ENCODE measurements at regions not wholly inside any gene's neighbourhood (a gene's known extent, or its start where the extent isn't known, plus 50 kb on each side); places are given as distances from the start of the nearest gene placed in this dataset.

DNA sequence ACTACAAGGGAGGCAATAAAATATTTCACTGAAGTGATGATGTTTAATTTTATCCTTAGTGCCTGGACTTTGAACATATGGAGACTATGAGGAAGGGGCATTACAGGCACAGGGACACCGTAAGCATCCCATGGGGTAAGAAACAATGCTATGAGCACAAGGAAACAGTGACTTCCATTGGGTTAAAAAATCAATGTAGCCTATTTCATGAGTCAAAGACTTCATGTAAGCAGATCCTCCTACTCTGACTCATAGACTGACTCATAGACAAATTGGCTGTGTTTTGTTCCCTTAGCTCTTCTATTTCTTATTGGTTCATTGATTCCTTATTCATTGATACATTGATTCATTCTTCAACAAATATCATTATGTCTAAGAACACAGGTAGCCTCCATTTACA, 351.0 kb downstream of the PRELID2 start:
- Mint-ChIP-seq H3K4me1 (ENCODE audit: low read depth) (no peaks in the 10 kb centered on the region), H3K36me3 (ENCODE audit: low read depth) (no peaks in the 10 kb centered on the region), H3K27ac (no peak overlapping the region), H3K27me3 (ENCODE audit: low read depth) (no peaks in the 10 kb centered on the region), H3K9me3 (peaks cover 3% of the 10 kb centered on the region), H3K4me3 (no peak overlapping the region)
- CTCF ChIA-PET: no interaction called here
- intact Hi-C loops (cut with micrococcal nuclease): no loop called here
- DNase-seq: no peak

- H3K4me3 Mint-ChIP-seq: no peak overlapping the region
- no peak for DNase-seq
- H3K36me3 Mint-ChIP-seq (ENCODE audit: low read depth): no peaks in the 10 kb centered on the region
- H3K27me3 Mint-ChIP-seq (ENCODE audit: low read depth): no peaks in the 10 kb centered on the region
- intact Hi-C loops (cut with micrococcal nuclease): no loop called here
- no peak overlapping the region for H3K27ac Mint-ChIP-seq
- peaks cover 5% of the 10 kb centered on the region for H3K9me3 Mint-ChIP-seq
- no peaks in the 10 kb centered on the region for H3K4me1 Mint-ChIP-seq (ENCODE audit: low read depth)
- CTCF ChIA-PET: no interaction called here
Measured at GRCh38 chr5:145483212-145483611, 351.9 kb downstream of the PRELID2 start.

DNA sequence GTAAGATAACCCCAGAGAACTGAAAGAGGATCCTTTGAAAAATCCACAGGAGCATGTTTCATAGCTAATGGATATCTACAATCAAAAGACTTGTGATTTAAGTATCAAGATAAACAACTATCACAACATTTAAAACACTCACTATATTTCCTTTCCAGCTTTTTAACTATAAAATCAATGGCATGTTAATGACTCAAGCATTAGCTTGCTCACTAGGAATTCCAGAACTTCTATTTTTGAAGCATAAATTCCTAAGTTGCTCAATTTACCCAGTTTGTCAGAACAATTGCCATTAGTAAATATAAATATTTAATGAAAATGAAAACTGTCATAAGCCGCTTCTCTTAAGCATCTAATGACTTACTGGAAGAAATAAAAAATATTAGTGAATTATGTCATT, 355.3 kb downstream of the PRELID2 start:
- no peaks in the 10 kb centered on the region for H3K4me1 Mint-ChIP-seq (ENCODE audit: low read depth)
- no peaks in the 10 kb centered on the region for H3K27me3 Mint-ChIP-seq (ENCODE audit: low read depth)
- CTCF ChIA-PET: no interaction called here
- peaks cover 2% of the 10 kb centered on the region for H3K9me3 Mint-ChIP-seq
- no peak for DNase-seq
- no peak overlapping the region for H3K27ac Mint-ChIP-seq
- H3K4me3 Mint-ChIP-seq: no peak overlapping the region
- intact Hi-C loops (cut with micrococcal nuclease): no loop called here
- H3K36me3 Mint-ChIP-seq (ENCODE audit: low read depth): no peaks in the 10 kb centered on the region

GRCh38 chr5:145479271-145479670, 355.9 kb downstream of the PRELID2 start:
- peaks cover 2% of the 10 kb centered on the region for H3K9me3 Mint-ChIP-seq
- no peak for DNase-seq
- no peaks in the 10 kb centered on the region for H3K36me3 Mint-ChIP-seq (ENCODE audit: low read depth)
- CTCF ChIA-PET: no interaction called here
- no peaks in the 10 kb centered on the region for H3K27me3 Mint-ChIP-seq (ENCODE audit: low read depth)
- intact Hi-C loops (cut with micrococcal nuclease): no loop called here
- no peak overlapping the region for H3K4me3 Mint-ChIP-seq
- H3K27ac Mint-ChIP-seq: no peak overlapping the region
- no peaks in the 10 kb centered on the region for H3K4me1 Mint-ChIP-seq (ENCODE audit: low read depth)

DNA sequence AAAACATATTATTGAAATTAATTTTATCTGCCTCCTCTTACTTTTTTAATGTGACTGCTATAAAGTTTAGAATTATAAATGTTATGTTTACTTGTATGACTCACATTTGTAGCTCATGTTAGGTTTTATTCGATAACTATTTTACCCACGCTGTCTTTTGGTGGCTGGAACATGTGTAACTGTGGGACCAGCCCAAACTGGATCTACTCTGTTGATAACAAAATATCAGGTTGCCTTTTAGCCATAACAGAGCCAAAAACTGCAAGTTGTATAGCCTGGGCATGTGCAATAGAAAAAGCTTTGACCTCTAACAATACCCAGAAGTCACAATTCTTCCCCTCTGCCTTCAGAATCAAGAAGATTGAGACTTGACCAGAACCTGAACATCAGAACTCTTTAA, 356.5 kb downstream of the PRELID2 start:
- Mint-ChIP-seq H3K9me3 (peaks cover 2% of the 10 kb centered on the region), H3K4me1 (ENCODE audit: low read depth) (no peaks in the 10 kb centered on the region), H3K27ac (no peak overlapping the region), H3K36me3 (ENCODE audit: low read depth) (no peaks in the 10 kb centered on the region), H3K27me3 (ENCODE audit: low read depth) (no peaks in the 10 kb centered on the region), H3K4me3 (no peak overlapping the region)
- intact Hi-C loops (cut with micrococcal nuclease): no loop called here
- CTCF ChIA-PET: no interaction called here
- DNase-seq: no peak

- no peaks in the 10 kb centered on the region for H3K9me3 Mint-ChIP-seq
- DNase-seq: no peak
- no peaks in the 10 kb centered on the region for H3K27me3 Mint-ChIP-seq (ENCODE audit: low read depth)
- no peak overlapping the region for H3K27ac Mint-ChIP-seq
- CTCF ChIA-PET: no interaction called here
- no peaks in the 10 kb centered on the region for H3K36me3 Mint-ChIP-seq (ENCODE audit: low read depth)
- H3K4me3 Mint-ChIP-seq: no peak overlapping the region
- intact Hi-C loops (cut with micrococcal nuclease): no loop called here
- no peaks in the 10 kb centered on the region for H3K4me1 Mint-ChIP-seq (ENCODE audit: low read depth)
Measured at GRCh38 chr5:145473042-145473642, 362.0 kb downstream of the PRELID2 start.

DNA sequence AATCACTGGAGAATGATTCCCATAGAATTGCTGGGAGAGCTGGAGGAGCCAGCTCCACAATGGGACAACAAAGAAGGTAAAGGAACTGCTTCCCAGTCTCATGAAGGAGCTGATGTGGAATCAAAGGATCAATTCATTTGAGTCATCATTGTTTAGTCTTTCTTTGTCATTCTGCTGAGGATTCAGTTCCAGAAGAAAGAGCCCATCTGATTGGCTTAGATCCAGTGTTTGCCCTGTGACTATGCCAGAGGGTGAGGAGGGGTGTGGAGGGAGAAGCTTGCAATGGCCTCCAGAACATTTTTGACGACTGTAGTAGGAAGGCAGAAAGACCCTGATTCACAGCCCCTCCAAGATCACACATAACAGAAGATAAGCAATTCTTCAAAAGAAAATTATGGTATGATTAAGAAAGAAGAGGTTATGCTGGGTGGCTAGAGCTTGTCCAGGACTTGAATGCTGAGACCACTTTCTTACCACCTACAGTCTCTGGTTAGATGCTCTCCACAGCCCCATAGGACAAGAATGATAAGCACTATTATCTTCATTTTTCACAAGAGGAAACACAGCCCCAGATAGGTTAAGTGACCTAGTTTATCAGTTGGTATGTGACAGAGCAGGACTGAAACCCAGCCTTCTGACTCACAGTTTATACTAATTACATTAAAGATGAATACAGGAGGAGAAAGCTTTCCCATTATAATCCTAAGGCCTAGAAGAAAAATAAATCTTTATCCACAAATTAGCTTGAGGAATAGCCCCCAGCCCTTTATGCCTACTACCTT, 363.1 kb downstream of the PRELID2 start:
- H3K9me3 Mint-ChIP-seq: no peaks in the 10 kb centered on the region
- CTCF ChIA-PET: interaction anchor here (0.5 kb wide), 1 partner anchor 275 kb away, joined by 4 read pairs; no protein-coding TSS in a partner anchor

DNA sequence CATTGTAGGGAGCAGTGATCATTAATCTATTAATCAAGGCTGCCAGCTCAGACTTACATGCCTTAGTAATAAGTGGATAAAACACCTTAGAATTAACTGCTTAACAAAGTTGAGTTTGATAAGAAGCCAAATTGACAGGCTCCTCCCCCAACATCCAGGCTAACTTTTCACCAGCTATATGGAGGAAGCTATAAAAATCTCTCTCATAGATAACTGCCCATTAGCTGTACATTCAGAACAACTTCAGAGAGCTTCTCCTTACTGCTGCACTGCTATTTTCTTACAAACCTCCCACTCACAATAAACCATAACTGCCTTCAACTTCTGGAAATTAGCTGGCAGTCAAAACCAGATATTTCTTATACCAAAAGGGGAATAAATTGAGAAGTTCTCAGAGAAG, 364.1 kb downstream of the PRELID2 start:
- no peak overlapping the region for H3K4me3 Mint-ChIP-seq
- H3K27me3 Mint-ChIP-seq (ENCODE audit: low read depth): no peaks in the 10 kb centered on the region
- no peaks in the 10 kb centered on the region for H3K36me3 Mint-ChIP-seq (ENCODE audit: low read depth)
- H3K4me1 Mint-ChIP-seq (ENCODE audit: low read depth): no peaks in the 10 kb centered on the region
- no peaks in the 10 kb centered on the region for H3K9me3 Mint-ChIP-seq
- H3K27ac Mint-ChIP-seq: no peak overlapping the region
- DNase-seq: no peak
- intact Hi-C loops (cut with micrococcal nuclease): no loop called here
- CTCF ChIA-PET: no interaction called here

More for the DNA sequence above, 363.1 kb downstream of the PRELID2 start:
- intact Hi-C loops (cut with micrococcal nuclease): no loop called here
- Mint-ChIP-seq H3K36me3 (ENCODE audit: low read depth) (no peaks in the 10 kb centered on the region), H3K27ac (no peak overlapping the region), H3K4me3 (no peak overlapping the region), H3K4me1 (ENCODE audit: low read depth) (no peaks in the 10 kb centered on the region), H3K27me3 (ENCODE audit: low read depth) (no peaks in the 10 kb centered on the region)
- no peak for DNase-seq

- no peaks in the 10 kb centered on the region for H3K4me1 Mint-ChIP-seq (ENCODE audit: low read depth)
- no peaks in the 10 kb centered on the region for H3K9me3 Mint-ChIP-seq
- CTCF ChIA-PET: no interaction called here
- no peak for DNase-seq
- intact Hi-C loops (cut with micrococcal nuclease): no loop called here
- no peaks in the 10 kb centered on the region for H3K27me3 Mint-ChIP-seq (ENCODE audit: low read depth)
- no peaks in the 10 kb centered on the region for H3K36me3 Mint-ChIP-seq (ENCODE audit: low read depth)
- H3K4me3 Mint-ChIP-seq: no peak overlapping the region
- no peak overlapping the region for H3K27ac Mint-ChIP-seq
Measured at GRCh38 chr5:145470396-145470979, 364.7 kb downstream of the PRELID2 start.

GRCh38 chr5:145467446-145467845, 367.7 kb downstream of the PRELID2 start:
- Mint-ChIP-seq H3K4me3 (no peak overlapping the region), H3K4me1 (ENCODE audit: low read depth) (no peaks in the 10 kb centered on the region), H3K27me3 (ENCODE audit: low read depth) (no peaks in the 10 kb centered on the region), H3K9me3 (peaks cover 2% of the 10 kb centered on the region), H3K27ac (no peak overlapping the region), H3K36me3 (ENCODE audit: low read depth) (no peaks in the 10 kb centered on the region)
- DNase-seq: no peak
- CTCF ChIA-PET: no interaction called here
- intact Hi-C loops (cut with micrococcal nuclease): no loop called here

GRCh38 chr5:145466533-145466932, 368.6 kb downstream of the PRELID2 start:
- no peaks in the 10 kb centered on the region for H3K36me3 Mint-ChIP-seq (ENCODE audit: low read depth)
- CTCF ChIA-PET: no interaction called here
- no peaks in the 10 kb centered on the region for H3K27me3 Mint-ChIP-seq (ENCODE audit: low read depth)
- no peak overlapping the region for H3K27ac Mint-ChIP-seq
- H3K4me1 Mint-ChIP-seq (ENCODE audit: low read depth): no peaks in the 10 kb centered on the region
- H3K9me3 Mint-ChIP-seq: peaks cover 3% of the 10 kb centered on the region
- intact Hi-C loops (cut with micrococcal nuclease): no loop called here
- H3K4me3 Mint-ChIP-seq: no peak overlapping the region
- DNase-seq: no peak

GRCh38 chr5:145465474-145466263, 369.5 kb downstream of the PRELID2 start:
- H3K36me3 Mint-ChIP-seq (ENCODE audit: low read depth): no peaks in the 10 kb centered on the region

More at GRCh38 chr5:145465474-145466263, 369.5 kb downstream of the PRELID2 start:
- no peak overlapping the region for H3K4me3 Mint-ChIP-seq
- intact Hi-C loops (cut with micrococcal nuclease): no loop called here
- no peak for DNase-seq
- no peak overlapping the region for H3K27ac Mint-ChIP-seq
- H3K27me3 Mint-ChIP-seq (ENCODE audit: low read depth): no peaks in the 10 kb centered on the region
- CTCF ChIA-PET: no interaction called here
- no peaks in the 10 kb centered on the region for H3K4me1 Mint-ChIP-seq (ENCODE audit: low read depth)
- H3K9me3 Mint-ChIP-seq: peaks cover 3% of the 10 kb centered on the region
